HL-60 (cell line): ENCODE measurements at regions not wholly inside any gene's neighbourhood (a gene's known extent, or its start where the extent isn't known, plus 50 kb on each side); places are given as distances from the start of the nearest gene placed in this dataset.

Experiments used
- DNase-seq, 2 experiments: peaks; one replicate each; pipeline ENCODE4 v3.0.0-alpha.2; 2010 to 2020; ENCODE audit warnings: low read depth in 1 of 2, low spot score in 1 of 2
- H3K27ac ChIP-seq: fragments of 250-450 bp; sonication (Bioruptor Pico); replicated peaks from 2 replicates; pipeline ENCODE4 v1.5.1; 2020; ENCODE audit warnings: mild to moderate bottlenecking, moderate library complexity
- H3K27me3 ChIP-seq: fragments of 250-450 bp; sonication (Bioruptor Pico); 2 replicates; pipeline ENCODE4 v1.5.1; 2021; ENCODE audit warnings: mild to moderate bottlenecking, moderate library complexity; ENCODE audit not compliant: insufficient read depth, poor library complexity, severe bottlenecking
- H3K4me3 ChIP-seq: replicated peaks from 2 replicates; pipeline ENCODE4 v1.5.1; 2011; ENCODE audit warnings: mild to moderate bottlenecking, control low read depth, low read length; ENCODE audit not compliant: insufficient read depth
- GABPA ChIP-seq: IDR thresholded peaks from 2 replicates; pipeline ENCODE4 v1.6.1; 2012; ENCODE audit warnings: low read depth
- POLR2AphosphoS5 ChIP-seq: IDR thresholded peaks from 2 replicates; pipeline ENCODE4 v1.6.1; 2012; ENCODE audit warnings: low read depth
- SPI1 ChIP-seq: IDR thresholded peaks from 2 replicates; pipeline ENCODE4 v1.6.1; 2012; ENCODE audit warnings: low read depth, mild to moderate bottlenecking, borderline replicate concordance
- TF ChIP-seq, protein P1 (sequence below): IDR thresholded peaks from 2 replicates; pipeline ENCODE4 v1.6.1; 2012; ENCODE audit warnings: low read depth; ENCODE audit not compliant: insufficient replicate concordance
- TF ChIP-seq, protein P2 (sequence below): IDR thresholded peaks from one replicate; pipeline ENCODE4 v1.5.1; 2011; ENCODE audit warnings: low read length, control low read depth, inconsistent platforms; ENCODE audit not compliant: insufficient read depth

DNA sequence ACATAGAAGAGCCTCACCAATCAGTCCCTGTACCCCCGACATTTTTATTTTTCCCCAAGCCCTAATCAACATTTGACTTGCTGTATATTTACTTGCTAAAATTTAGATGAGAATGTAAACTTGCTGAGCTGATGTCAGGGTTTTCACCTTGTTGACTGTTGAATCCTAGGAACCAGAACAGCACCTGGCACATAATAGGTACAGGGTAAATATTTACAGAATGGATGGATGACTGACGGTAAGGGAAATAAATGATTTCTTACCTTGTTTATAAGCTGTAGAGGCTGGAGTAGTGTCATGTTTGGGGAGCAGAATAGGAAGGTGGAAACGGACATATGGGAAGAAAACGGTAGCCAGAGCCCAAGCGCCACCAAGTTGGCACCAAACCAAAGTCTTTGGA lies 107.0 kb upstream of the NUDT12 start:
- TF ChIP-seq SPI1 = no peak
- Histone ChIP-seq H3K4me3 (no peak overlapping the region), H3K27ac (no peak overlapping the region), H3K27me3 (no peaks in the 10 kb centered on the region)
- DNase-seq = no peak

DNA sequence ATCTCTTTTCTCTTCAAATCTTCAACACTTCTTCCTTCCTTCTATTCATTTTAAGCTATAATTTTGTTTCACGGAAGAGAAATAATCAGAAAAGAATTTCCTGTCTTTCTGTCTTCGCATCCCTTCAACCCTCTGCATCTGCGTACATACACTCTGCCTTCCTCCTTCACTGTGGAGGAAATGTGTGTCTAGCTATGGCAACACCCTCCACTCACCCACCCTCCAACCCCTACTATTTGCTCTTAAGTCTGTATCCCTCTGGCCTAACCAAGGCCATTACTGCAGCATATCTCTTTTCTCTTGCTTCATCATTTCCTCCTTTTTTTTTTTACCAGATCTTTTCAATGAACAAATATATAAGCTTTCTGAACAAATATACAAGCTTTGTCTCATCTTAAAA lies 105.7 kb upstream of the NUDT12 start:
- no peak overlapping the region for H3K27ac ChIP-seq
- no peak for DNase-seq
- H3K4me3 ChIP-seq = no peak overlapping the region
- TF ChIP-seq SPI1 (no peak), GABPA (no peak), POLR2AphosphoS5 (no peak)
- TF ChIP-seq, protein P1, sequence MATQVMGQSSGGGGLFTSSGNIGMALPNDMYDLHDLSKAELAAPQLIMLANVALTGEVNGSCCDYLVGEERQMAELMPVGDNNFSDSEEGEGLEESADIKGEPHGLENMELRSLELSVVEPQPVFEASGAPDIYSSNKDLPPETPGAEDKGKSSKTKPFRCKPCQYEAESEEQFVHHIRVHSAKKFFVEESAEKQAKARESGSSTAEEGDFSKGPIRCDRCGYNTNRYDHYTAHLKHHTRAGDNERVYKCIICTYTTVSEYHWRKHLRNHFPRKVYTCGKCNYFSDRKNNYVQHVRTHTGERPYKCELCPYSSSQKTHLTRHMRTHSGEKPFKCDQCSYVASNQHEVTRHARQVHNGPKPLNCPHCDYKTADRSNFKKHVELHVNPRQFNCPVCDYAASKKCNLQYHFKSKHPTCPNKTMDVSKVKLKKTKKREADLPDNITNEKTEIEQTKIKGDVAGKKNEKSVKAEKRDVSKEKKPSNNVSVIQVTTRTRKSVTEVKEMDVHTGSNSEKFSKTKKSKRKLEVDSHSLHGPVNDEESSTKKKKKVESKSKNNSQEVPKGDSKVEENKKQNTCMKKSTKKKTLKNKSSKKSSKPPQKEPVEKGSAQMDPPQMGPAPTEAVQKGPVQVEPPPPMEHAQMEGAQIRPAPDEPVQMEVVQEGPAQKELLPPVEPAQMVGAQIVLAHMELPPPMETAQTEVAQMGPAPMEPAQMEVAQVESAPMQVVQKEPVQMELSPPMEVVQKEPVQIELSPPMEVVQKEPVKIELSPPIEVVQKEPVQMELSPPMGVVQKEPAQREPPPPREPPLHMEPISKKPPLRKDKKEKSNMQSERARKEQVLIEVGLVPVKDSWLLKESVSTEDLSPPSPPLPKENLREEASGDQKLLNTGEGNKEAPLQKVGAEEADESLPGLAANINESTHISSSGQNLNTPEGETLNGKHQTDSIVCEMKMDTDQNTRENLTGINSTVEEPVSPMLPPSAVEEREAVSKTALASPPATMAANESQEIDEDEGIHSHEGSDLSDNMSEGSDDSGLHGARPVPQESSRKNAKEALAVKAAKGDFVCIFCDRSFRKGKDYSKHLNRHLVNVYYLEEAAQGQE = no peak
- TF ChIP-seq, protein P2, sequence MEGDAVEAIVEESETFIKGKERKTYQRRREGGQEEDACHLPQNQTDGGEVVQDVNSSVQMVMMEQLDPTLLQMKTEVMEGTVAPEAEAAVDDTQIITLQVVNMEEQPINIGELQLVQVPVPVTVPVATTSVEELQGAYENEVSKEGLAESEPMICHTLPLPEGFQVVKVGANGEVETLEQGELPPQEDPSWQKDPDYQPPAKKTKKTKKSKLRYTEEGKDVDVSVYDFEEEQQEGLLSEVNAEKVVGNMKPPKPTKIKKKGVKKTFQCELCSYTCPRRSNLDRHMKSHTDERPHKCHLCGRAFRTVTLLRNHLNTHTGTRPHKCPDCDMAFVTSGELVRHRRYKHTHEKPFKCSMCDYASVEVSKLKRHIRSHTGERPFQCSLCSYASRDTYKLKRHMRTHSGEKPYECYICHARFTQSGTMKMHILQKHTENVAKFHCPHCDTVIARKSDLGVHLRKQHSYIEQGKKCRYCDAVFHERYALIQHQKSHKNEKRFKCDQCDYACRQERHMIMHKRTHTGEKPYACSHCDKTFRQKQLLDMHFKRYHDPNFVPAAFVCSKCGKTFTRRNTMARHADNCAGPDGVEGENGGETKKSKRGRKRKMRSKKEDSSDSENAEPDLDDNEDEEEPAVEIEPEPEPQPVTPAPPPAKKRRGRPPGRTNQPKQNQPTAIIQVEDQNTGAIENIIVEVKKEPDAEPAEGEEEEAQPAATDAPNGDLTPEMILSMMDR = no peak
- H3K27me3 ChIP-seq = no peaks in the 10 kb centered on the region

DNA sequence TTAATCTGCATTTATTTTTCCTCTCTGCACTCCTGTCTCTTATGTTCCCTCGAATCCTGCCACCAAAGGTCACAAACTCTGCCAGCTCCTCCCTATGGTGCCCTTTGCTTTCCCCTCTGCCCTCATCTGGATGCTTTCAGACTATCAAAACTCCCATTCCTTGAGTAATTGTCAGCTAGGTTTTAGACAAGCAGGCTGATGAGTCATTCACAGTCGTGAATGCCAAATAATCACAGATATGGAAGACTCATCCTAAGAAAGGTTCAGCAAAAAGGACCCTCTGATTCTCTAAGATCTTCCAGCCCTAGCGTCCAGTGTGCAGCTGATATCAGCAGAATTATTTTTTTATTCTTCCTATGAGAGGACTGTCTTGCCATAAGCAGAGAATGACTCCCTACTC lies 104.5 kb upstream of the NUDT12 start:
- Histone ChIP-seq H3K4me3 (no peak overlapping the region), H3K27ac (no peak overlapping the region), H3K27me3 (no peaks in the 10 kb centered on the region)
- no peak for DNase-seq
- no peak for TF ChIP-seq GABPA
- TF ChIP-seq, protein P2 = no peak
- no peak for TF ChIP-seq SPI1
- TF ChIP-seq POLR2AphosphoS5 = no peak
- TF ChIP-seq, protein P1 = no peak

DNA sequence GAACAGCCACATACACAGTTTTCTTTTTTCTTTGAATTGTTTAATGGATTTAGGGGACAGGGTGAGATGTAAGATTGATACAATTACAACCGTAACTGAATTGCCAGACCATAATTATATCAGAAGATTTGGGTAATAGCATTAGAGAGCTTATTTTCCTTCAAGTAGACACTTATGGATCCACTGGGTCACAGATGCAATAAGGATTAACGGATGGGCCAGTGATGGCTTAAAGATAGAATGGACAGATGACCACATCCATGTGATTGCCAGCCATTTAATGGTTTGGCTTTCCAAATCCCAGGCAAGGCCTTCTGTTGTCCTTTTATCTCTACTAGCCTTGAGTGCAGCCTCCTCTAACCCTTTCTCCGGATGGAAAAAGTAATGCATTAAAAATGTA lies 94.7 kb upstream of the NUDT12 start:
- no peak overlapping the region for H3K27ac ChIP-seq
- H3K4me3 ChIP-seq = no peak overlapping the region
- DNase-seq = no peak
- TF ChIP-seq, protein P1 = no peak
- TF ChIP-seq, protein P2 = no peak
- TF ChIP-seq SPI1 = no peak
- no peak for TF ChIP-seq POLR2AphosphoS5
- TF ChIP-seq GABPA = no peak
- H3K27me3 ChIP-seq = no peaks in the 10 kb centered on the region
